ENCODE measurements at regions not wholly inside any gene's neighbourhood (a gene's known extent, or its start where the extent isn't known, plus 50 kb on each side); places are given as distances from the start of the nearest gene placed in this dataset.

GRCh38 chr6:148240861-148241477 lies 101.7 kb upstream of the SASH1 start:
- peak overlapping the region; percentile 30 for H3K4me3 Mint-ChIP-seq (ENCODE audit: unreplicated experiment)
- no peak for TF ChIP-seq CTCF (IDR thresholded peaks at IDR 0.05)
- no peak for DNase-seq (ENCODE audit: extremely low spot score, unreplicated experiment)
- H3K27me3 Mint-ChIP-seq (ENCODE audit: unreplicated experiment): no peaks in the 10 kb centered on the region
- H3K36me3 Mint-ChIP-seq (ENCODE audit: unreplicated experiment): no peaks in the 10 kb centered on the region
- H3K4me1 Mint-ChIP-seq (ENCODE audit: unreplicated experiment): peaks cover 54% of the 10 kb centered on the region
- peak overlapping the region; percentile 78 for H3K27ac Mint-ChIP-seq (ENCODE audit: unreplicated experiment)
- no peaks in the 10 kb centered on the region for H3K9me3 Mint-ChIP-seq (ENCODE audit: unreplicated experiment)

GRCh38 chr6:148242180-148242579 lies 100.5 kb upstream of the SASH1 start:
- no peak overlapping the region for H3K27ac Mint-ChIP-seq (ENCODE audit: unreplicated experiment)
- no peak for TF ChIP-seq CTCF (IDR thresholded peaks at IDR 0.05)
- H3K36me3 Mint-ChIP-seq (ENCODE audit: unreplicated experiment): no peaks in the 10 kb centered on the region
- H3K4me1 Mint-ChIP-seq (ENCODE audit: unreplicated experiment): peaks cover 59% of the 10 kb centered on the region
- H3K27me3 Mint-ChIP-seq (ENCODE audit: unreplicated experiment): no peaks in the 10 kb centered on the region
- no peaks in the 10 kb centered on the region for H3K9me3 Mint-ChIP-seq (ENCODE audit: unreplicated experiment)
- DNase-seq (ENCODE audit: extremely low spot score, unreplicated experiment): no peak
- no peak overlapping the region for H3K4me3 Mint-ChIP-seq (ENCODE audit: unreplicated experiment)

GRCh38 chr6:148244217-148244935 lies 98.3 kb upstream of the SASH1 start:
- no peaks in the 10 kb centered on the region for H3K27me3 Mint-ChIP-seq (ENCODE audit: unreplicated experiment)
- no peak overlapping the region for H3K4me3 Mint-ChIP-seq (ENCODE audit: unreplicated experiment)
- peaks cover 65% of the 10 kb centered on the region for H3K4me1 Mint-ChIP-seq (ENCODE audit: unreplicated experiment)
- H3K27ac Mint-ChIP-seq (ENCODE audit: unreplicated experiment): peak overlapping the region; percentile 73
- DNase-seq (ENCODE audit: extremely low spot score, unreplicated experiment): no peak
- no peaks in the 10 kb centered on the region for H3K36me3 Mint-ChIP-seq (ENCODE audit: unreplicated experiment)
- no peak for TF ChIP-seq CTCF (IDR thresholded peaks at IDR 0.05)
- no peaks in the 10 kb centered on the region for H3K9me3 Mint-ChIP-seq (ENCODE audit: unreplicated experiment)

- no peaks in the 10 kb centered on the region for H3K27me3 Mint-ChIP-seq (ENCODE audit: unreplicated experiment)
- H3K4me3 Mint-ChIP-seq (ENCODE audit: unreplicated experiment): no peak overlapping the region
- DNase-seq (ENCODE audit: extremely low spot score, unreplicated experiment): no peak
- H3K27ac Mint-ChIP-seq (ENCODE audit: unreplicated experiment): no peak overlapping the region
- no peaks in the 10 kb centered on the region for H3K9me3 Mint-ChIP-seq (ENCODE audit: unreplicated experiment)
- no peaks in the 10 kb centered on the region for H3K36me3 Mint-ChIP-seq (ENCODE audit: unreplicated experiment)
- H3K4me1 Mint-ChIP-seq (ENCODE audit: unreplicated experiment): peaks cover 34% of the 10 kb centered on the region
- no peak for TF ChIP-seq CTCF (IDR thresholded peaks at IDR 0.05)
Measured at GRCh38 chr6:148247386-148248063, 95.1 kb upstream of the SASH1 start.

- no peaks in the 10 kb centered on the region for H3K27me3 Mint-ChIP-seq (ENCODE audit: unreplicated experiment)
- no peak overlapping the region for H3K4me3 Mint-ChIP-seq (ENCODE audit: unreplicated experiment)
- TF ChIP-seq CTCF (IDR thresholded peaks at IDR 0.05): no peak
- peaks cover 31% of the 10 kb centered on the region for H3K4me1 Mint-ChIP-seq (ENCODE audit: unreplicated experiment)
- no peak overlapping the region for H3K27ac Mint-ChIP-seq (ENCODE audit: unreplicated experiment)
- peaks cover under 1% of the 10 kb centered on the region for H3K9me3 Mint-ChIP-seq (ENCODE audit: unreplicated experiment)
- no peaks in the 10 kb centered on the region for H3K36me3 Mint-ChIP-seq (ENCODE audit: unreplicated experiment)
- DNase-seq (ENCODE audit: extremely low spot score, unreplicated experiment): no peak
Measured at GRCh38 chr6:148249160-148249559, 93.5 kb upstream of the SASH1 start.

Data from osteocyte (in vitro differentiated cells).